ENCODE measurements at regions not wholly inside any gene's neighbourhood (a gene's known extent, or its start where the extent isn't known, plus 50 kb on each side); places are given as distances from the start of the nearest gene placed in this dataset.

- TF ChIP-seq, protein P1, sequence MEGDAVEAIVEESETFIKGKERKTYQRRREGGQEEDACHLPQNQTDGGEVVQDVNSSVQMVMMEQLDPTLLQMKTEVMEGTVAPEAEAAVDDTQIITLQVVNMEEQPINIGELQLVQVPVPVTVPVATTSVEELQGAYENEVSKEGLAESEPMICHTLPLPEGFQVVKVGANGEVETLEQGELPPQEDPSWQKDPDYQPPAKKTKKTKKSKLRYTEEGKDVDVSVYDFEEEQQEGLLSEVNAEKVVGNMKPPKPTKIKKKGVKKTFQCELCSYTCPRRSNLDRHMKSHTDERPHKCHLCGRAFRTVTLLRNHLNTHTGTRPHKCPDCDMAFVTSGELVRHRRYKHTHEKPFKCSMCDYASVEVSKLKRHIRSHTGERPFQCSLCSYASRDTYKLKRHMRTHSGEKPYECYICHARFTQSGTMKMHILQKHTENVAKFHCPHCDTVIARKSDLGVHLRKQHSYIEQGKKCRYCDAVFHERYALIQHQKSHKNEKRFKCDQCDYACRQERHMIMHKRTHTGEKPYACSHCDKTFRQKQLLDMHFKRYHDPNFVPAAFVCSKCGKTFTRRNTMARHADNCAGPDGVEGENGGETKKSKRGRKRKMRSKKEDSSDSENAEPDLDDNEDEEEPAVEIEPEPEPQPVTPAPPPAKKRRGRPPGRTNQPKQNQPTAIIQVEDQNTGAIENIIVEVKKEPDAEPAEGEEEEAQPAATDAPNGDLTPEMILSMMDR (IDR thresholded peaks at IDR 0.05): no peak
- TF ChIP-seq EP300 (IDR thresholded peaks at IDR 0.05): no peak
- TF ChIP-seq POLR2AphosphoS5 (IDR thresholded peaks at IDR 0.05): no peak
- TF ChIP-seq POLR2A (IDR thresholded peaks at IDR 0.05): no peak
Measured at GRCh38 chr13:63700350-63700749, 2284.7 kb upstream of the PCDH20 start.

All from suprapubic skin (tissue), 4 donors.